B cell (primary cell): ENCODE measurements at regions not wholly inside any gene's neighbourhood (a gene's known extent, or its start where the extent isn't known, plus 50 kb on each side); places are given as distances from the start of the nearest gene placed in this dataset.

Experiments used
- ATAC-seq: fragments of 200-7000 bp; cut with Tn5 transposase; one replicate; pipeline ENCODE4 v1.10.0; 2021; ENCODE audit warnings: low read depth, mild to moderate bottlenecking, moderate number of reproducible peaks, moderate library complexity
- CTCF ChIA-PET: fragments of 350-600 bp; sonication (Branson Sonifier 250); formaldehyde crosslinking; loops from one replicate; lab custom pipeline; 2021; ENCODE audit warnings: antibody characterized with exemption, inconsistent platforms; lab: Charles Lee
- POLR2A ChIA-PET: fragments of 350-600 bp; sonication (Branson Sonifier 250); formaldehyde crosslinking; loops from one replicate; lab custom pipeline; 2021; ENCODE audit warnings: antibody characterized with exemption; lab: Charles Lee
- DNase-seq: peaks from one replicate; pipeline ENCODE4 v3.0.0; 2013
- H2AFZ ChIP-seq: 2 replicates; pipeline ENCODE4 v1.6.1; 2012; ENCODE audit warnings: mild to moderate bottlenecking, low read depth, low read length; ENCODE audit not compliant: insufficient read depth, poor library complexity, severe bottlenecking
- H3K27ac ChIP-seq, 2 donors: 1 replicate in 1 of 2; 2 replicates in 1 of 2; pipeline ENCODE4 v1.5.1; 2012 to 2013; ENCODE audit warnings: low read length in 2 of 2, mild to moderate bottlenecking in 2 of 2, moderate library complexity in 1 of 2
- H3K27me3 ChIP-seq, 4 experiments: fragments of 200-600 bp in 1 of 4; sonication (generic) in 1 of 4; replicated peaks in 1 of 4; 1 replicate in 2 of 4; 2 replicates in 2 of 4; pipeline versions ENCODE4 v1.6.1 to v1.7.0; 2013 to 2016; ENCODE audit warnings: low read length in 3 of 4, mild to moderate bottlenecking in 2 of 4, mixed read lengths in 1 of 4, moderate library complexity in 1 of 4; ENCODE audit not compliant: insufficient read depth in 4 of 4, control insufficient read depth in 3 of 4; ENCODE audit errors: control extremely low read depth in 1 of 4
- H3K36me3 ChIP-seq, 2 experiments: replicated peaks in 1 of 2; 1 replicate in 1 of 2; 2 replicates in 1 of 2; pipeline versions ENCODE4 v1.6.1 to v1.7.1; 2013; ENCODE audit warnings: low read length in 1 of 2; ENCODE audit not compliant: insufficient read depth in 2 of 2, control insufficient read depth in 1 of 2; ENCODE audit errors: control extremely low read depth in 1 of 2, extremely low read depth in 1 of 2
- H3K4me1 ChIP-seq, 2 donors: fragments of 200-600 bp in 1 of 2; sonication (generic) in 1 of 2; 1 replicate in 1 of 2; 2 replicates in 1 of 2; pipeline versions ENCODE4 v1.5.1 to v1.6.1; 2013 to 2017; ENCODE audit warnings: low read length in 2 of 2; ENCODE audit not compliant: control insufficient read depth in 2 of 2, insufficient read depth in 2 of 2
- H3K4me2 ChIP-seq: replicated peaks from 2 replicates; pipeline ENCODE3; 2012; ENCODE audit warnings: mild to moderate bottlenecking, low read depth, low read length; ENCODE audit not compliant: poor library complexity, severe bottlenecking
- H3K4me3 ChIP-seq, 5 experiments: fragments of 200-600 bp in 1 of 5; sonication (generic) in 1 of 5; 1 replicate in 3 of 5; 2 replicates in 2 of 5; pipeline versions ENCODE4 v1.5.1 to v1.7.0; 2011 to 2016; ENCODE audit warnings: low read length in 4 of 5, mild to moderate bottlenecking in 4 of 5, low read depth in 2 of 5, control low read depth in 1 of 5, moderate library complexity in 1 of 5; ENCODE audit not compliant: insufficient read depth in 1 of 5; ENCODE audit errors: control extremely low read depth in 1 of 5, extremely low read depth in 1 of 5
- H3K79me2 ChIP-seq: fragments of 200-600 bp; sonication (generic); one replicate; pipeline ENCODE4 v1.6.0; 2016; ENCODE audit warnings: low read length; ENCODE audit not compliant: control insufficient read depth, insufficient read depth
- H3K9ac ChIP-seq: fragments of 200-600 bp; sonication (generic); 2 replicates; pipeline ENCODE4 v1.6.1; 2017; ENCODE audit warnings: mild to moderate bottlenecking, low read length, moderate library complexity
- H3K9me3 ChIP-seq, 3 donors: one replicate each; pipeline versions ENCODE4 v1.6.1 to v1.7.1; 2013; ENCODE audit warnings: low read length in 2 of 3; ENCODE audit not compliant: control insufficient read depth in 2 of 3, insufficient read depth in 1 of 3; ENCODE audit errors: control extremely low read depth in 1 of 3
- H4K20me1 ChIP-seq: 2 replicates; pipeline ENCODE4 v1.6.0; 2012; ENCODE audit warnings: mild to moderate bottlenecking, low read length; ENCODE audit not compliant: insufficient read depth, control insufficient read depth, poor library complexity, severe bottlenecking
- H3K27ac Mint-ChIP-seq: one replicate; pipeline ENCODE4 v1.8.0; 2021; ENCODE audit warnings: mixed read lengths
- H3K27me3 Mint-ChIP-seq: one replicate; pipeline ENCODE4 v1.8.0; 2021; ENCODE audit warnings: mixed read lengths
- H3K4me1 Mint-ChIP-seq: one replicate; pipeline ENCODE4 v1.8.0; 2021; ENCODE audit warnings: mixed read lengths
- H3K4me3 Mint-ChIP-seq: one replicate; pipeline ENCODE4 v1.8.0; 2021; ENCODE audit warnings: mixed read lengths
- H3K9me3 Mint-ChIP-seq: one replicate; pipeline ENCODE4 v1.8.0; 2022; ENCODE audit warnings: mixed read lengths; ENCODE audit not compliant: insufficient read depth
- CTCF ChIP-seq: fragments of 200-600 bp; IDR thresholded peaks from one replicate; pipeline ENCODE4 v1.8.0; 2022; ENCODE audit warnings: antibody characterized with exemption, mild to moderate bottlenecking
- EZH2 ChIP-seq: IDR thresholded peaks from 2 replicates; pipeline ENCODE4 v1.6.1; 2012; ENCODE audit warnings: borderline replicate concordance, low read depth, mild to moderate bottlenecking, moderate library complexity, low read length; ENCODE audit not compliant: insufficient read depth, poor library complexity, severe bottlenecking
- WGBS: methylation state at CpG from one replicate; pipeline ENCODE4 v1.1.5; 2013; ENCODE audit warnings: missing lambda C conversion rate; ENCODE audit not compliant: insufficient coverage; 5-methylcytosine and 5-hydroxymethylcytosine counted together
- intact Hi-C: fragments of 100-400 bp; cut with micrococcal nuclease; formaldehyde crosslinking; loops from one replicate; pipeline ENCODE4 v1.10.0; 2022

GRCh38 chr4:13815231-13815630 is 187.7 kb upstream of the BOD1L1 start:
- H3K27me3 ChIP-seq, result no peaks in the 10 kb centered on the region
- WGBS, result 100% methylated on average over 2 of the region's 3 CpGs
- no peak overlapping the region for H3K4me3 ChIP-seq
- ATAC-seq, result no peak
- no peak overlapping the region for H3K27ac Mint-ChIP-seq
- no peak overlapping the region for H2AFZ ChIP-seq
- no peaks in the 10 kb centered on the region for H4K20me1 ChIP-seq
- H3K9me3 ChIP-seq, result no peaks in the 10 kb centered on the region
- no peaks in the 10 kb centered on the region for H3K4me1 ChIP-seq
- H3K79me2 ChIP-seq, result no peaks in the 10 kb centered on the region
- H3K27me3 Mint-ChIP-seq, result peaks cover 6% of the 10 kb centered on the region
- H3K9me3 Mint-ChIP-seq, result peaks cover 2% of the 10 kb centered on the region
- H3K9ac ChIP-seq, result no peak overlapping the region
- intact Hi-C loops, result no loop called here
- H3K27ac ChIP-seq, result no peak overlapping the region
- TF ChIP-seq EZH2, result no peak
- no peak for TF ChIP-seq CTCF
- H3K36me3 ChIP-seq, result no peaks in the 10 kb centered on the region
- H3K4me3 Mint-ChIP-seq, result no peak overlapping the region
- H3K4me1 Mint-ChIP-seq, result no peaks in the 10 kb centered on the region
- ChIA-PET CTCF (no interaction called here), POLR2A (no interaction called here)
- no peak for DNase-seq
- H3K4me2 ChIP-seq, result no peak overlapping the region

GRCh38 chr4:13816472-13816871 is 188.9 kb upstream of the BOD1L1 start:
- Mint-ChIP-seq H3K4me1 (no peaks in the 10 kb centered on the region), H3K27ac (no peak overlapping the region), H3K4me3 (no peak overlapping the region), H3K27me3 (peaks cover 6% of the 10 kb centered on the region), H3K9me3 (peaks cover 2% of the 10 kb centered on the region)
- H3K9ac ChIP-seq, result no peak overlapping the region
- DNase-seq (no peak), ATAC-seq (no peak)
- TF ChIP-seq EZH2, result no peak
- TF ChIP-seq CTCF, result no peak
- H4K20me1 ChIP-seq, result no peaks in the 10 kb centered on the region
- H3K36me3 ChIP-seq, result no peaks in the 10 kb centered on the region
- H3K27ac ChIP-seq, result no peak overlapping the region
- H3K79me2 ChIP-seq, result no peaks in the 10 kb centered on the region
- no peaks in the 10 kb centered on the region for H3K4me1 ChIP-seq
- no peak overlapping the region for H3K4me2 ChIP-seq
- peaks cover 0 to 1% (median 0%) of the 10 kb centered on the region in 3 donors for H3K9me3 ChIP-seq
- H3K27me3 ChIP-seq, result no peaks in the 10 kb centered on the region
- CTCF ChIA-PET, result no interaction called here
- no peak overlapping the region for H2AFZ ChIP-seq
- no peak overlapping the region for H3K4me3 ChIP-seq
- intact Hi-C loops, result no loop called here
- POLR2A ChIA-PET, result no interaction called here
